GM19467 (cell line): ENCODE measurements at regions not wholly inside any gene's neighbourhood (a gene's known extent, or its start where the extent isn't known, plus 50 kb on each side); places are given as distances from the start of the nearest gene placed in this dataset.
"Not testable (repeated sequence)": the region's sequence is repeated elsewhere in the genome, so short reads cannot be mapped to it uniquely, and the experiment has no call there.

ENCODE experiments used
- ATAC-seq: cut with Tn5 transposase; IDR thresholded peaks from one replicate; pipeline ENCODE4 v1.9.1; 2021; ENCODE audit warnings: mild to moderate bottlenecking, moderate library complexity; ENCODE audit not compliant: unreplicated experiment

GRCh38 chr17:27049104-27049784 is 244.7 kb upstream of the WSB1 start:
- no peak for ATAC-seq

GRCh38 chr17:27065588-27065987 is 228.3 kb upstream of the WSB1 start:
- no peak for ATAC-seq

- no peak for ATAC-seq
These were observed 227.6 kb upstream of the WSB1 start for GRCh38 chr17:27066315-27066714.

GRCh38 chr17:27069842-27070508 is 223.9 kb upstream of the WSB1 start:
- ATAC-seq: no peak

GRCh38 chr17:27070836-27071235 is 223.1 kb upstream of the WSB1 start:
- ATAC-seq: no peak

- ATAC-seq: no peak
These were observed 221.0 kb upstream of the WSB1 start for GRCh38 chr17:27072885-27073284.

GRCh38 chr17:27076814-27077213 is 217.1 kb upstream of the WSB1 start:
- no peak for ATAC-seq

GRCh38 chr17:27078296-27078695 is 215.6 kb upstream of the WSB1 start:
- no peak for ATAC-seq

- ATAC-seq: no peak
These were observed 214.3 kb upstream of the WSB1 start for GRCh38 chr17:27079660-27080059.

- no peak for ATAC-seq
These were observed 212.8 kb upstream of the WSB1 start for GRCh38 chr17:27081002-27081638.

GRCh38 chr17:27082023-27082774 is 211.7 kb upstream of the WSB1 start:
- no peak for ATAC-seq

GRCh38 chr17:27082775-27083154 is 211.1 kb upstream of the WSB1 start:
- no peak for ATAC-seq

GRCh38 chr17:27083408-27084185 is 210.3 kb upstream of the WSB1 start:
- ATAC-seq: no peak

GRCh38 chr17:27085517-27085916 is 208.4 kb upstream of the WSB1 start:
- ATAC-seq: no peak

- ATAC-seq: no peak
These were observed 207.4 kb upstream of the WSB1 start for GRCh38 chr17:27086526-27086925.

GRCh38 chr17:27087935-27088766 is 205.8 kb upstream of the WSB1 start:
- no peak for ATAC-seq

- ATAC-seq: no peak
These were observed 205.2 kb upstream of the WSB1 start for GRCh38 chr17:27088767-27089078.

GRCh38 chr17:27089079-27089928 is 204.6 kb upstream of the WSB1 start:
- ATAC-seq: not testable (repeated sequence)

GRCh38 chr17:27089929-27090247 is 204.0 kb upstream of the WSB1 start:
- ATAC-seq: no peak
